GM12878 (cell line): ENCODE measurements at regions not wholly inside any gene's neighbourhood (a gene's known extent, or its start where the extent isn't known, plus 50 kb on each side); places are given as distances from the start of the nearest gene placed in this dataset.

Experiments
- ATAC-seq: fragments of 200-7000 bp; cut with Tn5 transposase; 3 replicates; pipeline ENCODE4 v1.9.1; 2020; ENCODE audit warnings: mild to moderate bottlenecking, moderate library complexity
- BruUV-seq: library from RNA; stranded (reverse); fragments of 400-500 nt; replicated peaks from 2 replicates; lab custom pipeline; 2021; lab: Mats Ljungman, UMichigan
- CTCF ChIA-PET: fragments of 300-600 bp; sonication (Branson Sonifier 250); formaldehyde crosslinking; extraction: SDS; loops from one replicate; lab custom pipeline; 2021; ENCODE audit warnings: inconsistent platforms; lab: Yijun Ruan, JAX
- POLR2A ChIA-PET: fragments of 350-600 bp; formaldehyde crosslinking; extraction: SDS; loops from one replicate; lab custom pipeline; 2021; ENCODE audit warnings: inconsistent platforms; lab: Charles Lee
- RAD21 ChIA-PET: fragments of 300-600 bp; sonication (Branson Sonifier 250); formaldehyde crosslinking; loops from one replicate; lab custom pipeline; 2023; ENCODE audit warnings: antibody characterized with exemption; ENCODE audit not compliant: unreplicated experiment; lab: Charles Lee
- SMC1A ChIA-PET: fragments of 300-600 bp; sonication (Branson Sonifier 250); formaldehyde crosslinking; loops from one replicate; lab custom pipeline; 2023; ENCODE audit not compliant: unreplicated experiment, uncharacterized antibody; lab: Charles Lee
- DNase-seq: peaks from one replicate; pipeline ENCODE4 v3.0.0-alpha.2; 2011; ENCODE audit warnings: low read depth, low spot score
- FAIRE-seq: peaks from 3 replicates; lab custom pipeline; 2011; peaks lifted over from hg19 to GRCh38; lab: Jason Lieb, UNC
- H2AFZ ChIP-seq: 2 replicates; pipeline ENCODE4 v1.6.0; 2011; ENCODE audit warnings: low read depth, low read length, control low read depth; ENCODE audit not compliant: control insufficient read depth
- H3K27ac ChIP-seq: 2 replicates; pipeline ENCODE4 v1.5.1; 2011; ENCODE audit warnings: control low read depth; ENCODE audit not compliant: control insufficient read depth, insufficient read depth
- H3K27me3 ChIP-seq, 2 experiments: replicated peaks in 1 of 2; 2 replicates each; pipeline versions ENCODE4 v1.6.0 to v1.6.1; 2011; ENCODE audit warnings: low read length in 1 of 2; ENCODE audit not compliant: control insufficient read depth in 2 of 2, insufficient read depth in 2 of 2
- H3K36me3 ChIP-seq, 2 experiments: 2 replicates each; pipeline ENCODE4 v1.5.1; 2011; ENCODE audit warnings: low read length in 1 of 2; ENCODE audit not compliant: control insufficient read depth in 2 of 2, insufficient read depth in 2 of 2
- H3K4me1 ChIP-seq: 2 replicates; pipeline ENCODE4 v1.6.1; 2011; ENCODE audit warnings: mild to moderate bottlenecking, low read length, moderate library complexity, mixed read lengths; ENCODE audit not compliant: control insufficient read depth, insufficient read depth
- H3K4me2 ChIP-seq: 2 replicates; pipeline ENCODE4 v1.6.0; 2011; ENCODE audit warnings: control low read depth; ENCODE audit not compliant: control insufficient read depth, insufficient read depth
- H3K4me3 ChIP-seq: fragments of 200-600 bp; sonication (generic); 2 replicates; pipeline ENCODE4 v1.5.1; 2016
- H3K79me2 ChIP-seq: 2 replicates; pipeline ENCODE4 v1.6.0; 2011; ENCODE audit warnings: low read length; ENCODE audit not compliant: control insufficient read depth, insufficient read depth
- H3K9ac ChIP-seq: 2 replicates; pipeline ENCODE4 v1.8.0; 2011; ENCODE audit warnings: low read length, control low read depth, mixed read lengths; ENCODE audit not compliant: control insufficient read depth, insufficient read depth
- H3K9me3 ChIP-seq: replicated peaks from 3 replicates; pipeline ENCODE4 v1.5.1; 2011; ENCODE audit warnings: mild to moderate bottlenecking, low read length; ENCODE audit not compliant: control insufficient read depth, insufficient read depth
- H4K20me1 ChIP-seq: 2 replicates; pipeline ENCODE4 v1.6.0; 2011; ENCODE audit not compliant: control insufficient read depth, insufficient read depth
- E2F8 ChIP-seq: fragments of 450-650 bp; IDR thresholded peaks from 2 replicates; pipeline ENCODE4 v1.6.1; 2018; ENCODE audit warnings: mild to moderate bottlenecking, low read depth, moderate library complexity; ENCODE audit not compliant: partially characterized antibody
- FOXK2 ChIP-seq: fragments of 450-650 bp; IDR thresholded peaks from 2 replicates; pipeline ENCODE4 v1.6.1; 2017; ENCODE audit warnings: mild to moderate bottlenecking, moderate library complexity
- HDGF ChIP-seq: fragments of 450-650 bp; IDR thresholded peaks from 2 replicates; pipeline ENCODE4 v1.6.1; 2016; ENCODE audit warnings: antibody characterized with exemption
- MEF2A ChIP-seq: IDR thresholded peaks from 2 replicates; pipeline ENCODE4 v1.6.1; 2011; ENCODE audit warnings: low read depth, mild to moderate bottlenecking, low read length, moderate library complexity; ENCODE audit not compliant: insufficient read depth
- NFYB ChIP-seq: IDR thresholded peaks from 2 replicates; pipeline ENCODE4 v1.6.1; 2011; ENCODE audit warnings: low read depth, mild to moderate bottlenecking, low read length, improper control_type of control experiment, moderate library complexity; ENCODE audit not compliant: insufficient read depth
- TAF1 ChIP-seq: IDR thresholded peaks from 2 replicates; pipeline ENCODE4 v1.6.1; 2011; ENCODE audit warnings: mild to moderate bottlenecking, low read depth, low read length, borderline replicate concordance
- TCF12 ChIP-seq: IDR thresholded peaks from 2 replicates; pipeline ENCODE4 v1.6.1; 2011; ENCODE audit warnings: low read depth, mild to moderate bottlenecking, low read length
- ZBTB33 ChIP-seq: fragments of 450-650 bp; IDR thresholded peaks from 2 replicates; pipeline ENCODE4 v1.6.1; 2017; ENCODE audit warnings: mild to moderate bottlenecking
- ZNF592 ChIP-seq: fragments of 450-650 bp; IDR thresholded peaks from 2 replicates; pipeline ENCODE4 v1.6.1; 2017; ENCODE audit warnings: mild to moderate bottlenecking, moderate library complexity
- ZNF622 ChIP-seq: fragments of 450-650 bp; IDR thresholded peaks from 2 replicates; pipeline ENCODE4 v1.6.1; 2017; ENCODE audit warnings: mild to moderate bottlenecking, inconsistent platforms
- WGBS: methylation state at CpG from one replicate; pipeline ENCODE4 v1.1.6; 2016; ENCODE audit warnings: low lambda C conversion rate; ENCODE audit not compliant: insufficient replicate concordance, insufficient coverage; ENCODE audit errors: missing lambda C conversion rate; 5-methylcytosine and 5-hydroxymethylcytosine counted together
- in situ Hi-C: fragments of 300-500 bp; cut with MboI; formaldehyde crosslinking; loops from 9 replicates; pipeline ENCODE4 v1.14.3; 2018; ENCODE audit warnings: mixed read lengths
- intact Hi-C: fragments of 100-400 bp; cut with micrococcal nuclease; formaldehyde crosslinking; loops from one replicate; pipeline ENCODE4 v1.14.2; 2022; ENCODE audit not compliant: unreplicated experiment

- in situ Hi-C loops, result no loop called here
- ChIA-PET RAD21 (no interaction called here), SMC1A (interaction anchor here (0.9 to 1.8 kb wide), 5 partner anchors 15 to 52 kb away, joined by 3 to 7 read pairs (median 3); no protein-coding TSS in a partner anchor), CTCF (no interaction called here), POLR2A (no interaction called here)
- no TSS peak for BruUV-seq
- Histone ChIP-seq H3K79me2 (no peaks in the 10 kb centered on the region), H3K36me3 (no peaks in the 10 kb centered on the region), H2AFZ (no peak overlapping the region), H4K20me1 (no peaks in the 10 kb centered on the region), H3K27ac (no peak overlapping the region), H3K9ac (no peak overlapping the region), H3K4me3 (no peak overlapping the region), H3K27me3 (no peaks in the 10 kb centered on the region; a peak in 1 of 4 replicates), H3K4me1 (no peaks in the 10 kb centered on the region), H3K4me2 (no peak overlapping the region), H3K9me3 (no peaks in the 10 kb centered on the region)
- intact Hi-C loops, result no loop called here
- TF ChIP-seq TAF1, result no peak
- no peak for TF ChIP-seq ZNF592
- TF ChIP-seq MEF2A, result no peak
- no peak for TF ChIP-seq ZBTB33
- TF ChIP-seq NFYB, result no peak
- TF ChIP-seq E2F8, result no peak
- no peak for TF ChIP-seq ZNF622
- no peak for TF ChIP-seq TCF12
- TF ChIP-seq HDGF, result no peak
- TF ChIP-seq FOXK2, result no peak
- no peak for FAIRE-seq
- DNase-seq, result no peak
- ATAC-seq, result no peak
- 28% methylated on average over 2 of the region's 2 CpGs for WGBS
Measured at GRCh38 chr10:107717046-107717445, 552.5 kb upstream of the SORCS1 start.
